LNCAP (cell line): ENCODE measurements at regions not wholly inside any gene's neighbourhood (a gene's known extent, or its start where the extent isn't known, plus 50 kb on each side); places are given as distances from the start of the nearest gene placed in this dataset.

Experiments used
- CTCF ChIP-seq: fragments of 450-650 bp; IDR thresholded peaks from 2 replicates; pipeline ENCODE4 v1.5.1; 2017; ENCODE audit warnings: mild to moderate bottlenecking

- no peak for TF ChIP-seq CTCF
Observed at GRCh38 chr13:106987427-106987785, 419.5 kb upstream of the ARGLU1 start.

- no peak for TF ChIP-seq CTCF
Observed at GRCh38 chr13:106986687-106987426, 418.9 kb upstream of the ARGLU1 start.

- no peak for TF ChIP-seq CTCF
Observed at GRCh38 chr13:106986033-106986484, 418.1 kb upstream of the ARGLU1 start.

GRCh38 chr13:106985481-106985880 lies 417.5 kb upstream of the ARGLU1 start:
- no peak for TF ChIP-seq CTCF

- TF ChIP-seq CTCF = no peak
Observed at GRCh38 chr13:106981051-106981450, 413.1 kb upstream of the ARGLU1 start.

- TF ChIP-seq CTCF = no peak
Observed at GRCh38 chr13:106967391-106967790, 399.5 kb upstream of the ARGLU1 start.

GRCh38 chr13:106963151-106963550 lies 395.2 kb upstream of the ARGLU1 start:
- no peak for TF ChIP-seq CTCF

- TF ChIP-seq CTCF = no peak
Observed at GRCh38 chr13:106961651-106962050, 393.7 kb upstream of the ARGLU1 start.
